GM23338 (cell line): ENCODE measurements at regions not wholly inside any gene's neighbourhood (a gene's known extent, or its start where the extent isn't known, plus 50 kb on each side); places are given as distances from the start of the nearest gene placed in this dataset.

Experiments used
- CREB1 ChIP-seq: fragments of 250-450 bp; sonication (Bioruptor Pico); IDR thresholded peaks from 2 replicates; pipeline ENCODE4 v1.5.0; 2020; ENCODE audit warnings: low read depth, mild to moderate bottlenecking, moderate library complexity
- EZH2 ChIP-seq: fragments of 200-600 bp; sonication (generic); IDR thresholded peaks from one replicate; pipeline ENCODE4 v1.8.0; 2017; ENCODE audit warnings: antibody characterized with exemption, mild to moderate bottlenecking, low read depth; ENCODE audit not compliant: unreplicated experiment
- EZH2phosphoT487 ChIP-seq: fragments of 200-600 bp; sonication (generic); IDR thresholded peaks from one replicate; pipeline ENCODE4 v1.8.1; 2018; ENCODE audit warnings: antibody characterized with exemption; ENCODE audit not compliant: unreplicated experiment
- JUNB ChIP-seq: IDR thresholded peaks from one replicate; pipeline ENCODE4 v1.6.1; 2016; ENCODE audit warnings: antibody characterized with exemption; ENCODE audit not compliant: unreplicated experiment
- POLR2AphosphoS5 ChIP-seq: IDR thresholded peaks from 2 replicates; pipeline ENCODE4 v1.6.1; 2016; ENCODE audit warnings: antibody characterized with exemption, low read depth
- ZNF114 ChIP-seq: fragments of 250-450 bp; sonication (Bioruptor Pico); IDR thresholded peaks from 2 replicates; pipeline ENCODE4 v1.5.0; 2020; ENCODE audit warnings: mild to moderate bottlenecking, moderate library complexity
- TF ChIP-seq, protein P1 (sequence below), 2 experiments: fragments of 200-600 bp in 1 of 2; sonication (generic) in 1 of 2; conservative IDR thresholded peaks; 2 replicates each; pipeline versions ENCODE4 v1.5.1 to v1.6.1; 2016 to 2017; ENCODE audit warnings: antibody characterized with exemption in 2 of 2, low read depth in 2 of 2, mild to moderate bottlenecking in 2 of 2, moderate library complexity in 1 of 2
- TF ChIP-seq, protein P2 (sequence below): IDR thresholded peaks from 2 replicates; pipeline ENCODE4 v1.6.1; 2016; ENCODE audit warnings: antibody characterized with exemption
- TF ChIP-seq, protein P3 (sequence below): IDR thresholded peaks from one replicate; pipeline ENCODE4 v1.6.1; 2018; ENCODE audit warnings: antibody characterized with exemption; ENCODE audit not compliant: unreplicated experiment

DNA sequence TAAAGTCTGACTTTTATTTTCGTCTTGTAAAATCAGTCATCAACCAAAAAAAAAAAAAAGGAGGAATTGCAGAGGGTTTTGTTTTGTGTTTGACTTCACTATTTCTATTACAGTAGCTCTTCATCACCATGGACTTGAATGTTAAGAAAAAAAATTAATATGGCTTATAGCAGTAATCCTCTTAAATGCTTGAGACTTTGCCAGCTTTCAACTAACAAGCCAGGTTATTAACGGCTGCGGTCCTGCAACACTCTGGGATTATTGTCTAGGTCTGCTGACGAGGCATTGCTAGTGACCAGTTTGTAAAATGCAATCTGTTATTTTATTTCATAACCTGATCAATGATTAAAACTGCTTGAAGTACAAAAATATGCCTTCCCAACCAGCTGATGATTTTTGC is 647.2 kb upstream of the KLHL1 start:
- TF ChIP-seq, protein P1, sequence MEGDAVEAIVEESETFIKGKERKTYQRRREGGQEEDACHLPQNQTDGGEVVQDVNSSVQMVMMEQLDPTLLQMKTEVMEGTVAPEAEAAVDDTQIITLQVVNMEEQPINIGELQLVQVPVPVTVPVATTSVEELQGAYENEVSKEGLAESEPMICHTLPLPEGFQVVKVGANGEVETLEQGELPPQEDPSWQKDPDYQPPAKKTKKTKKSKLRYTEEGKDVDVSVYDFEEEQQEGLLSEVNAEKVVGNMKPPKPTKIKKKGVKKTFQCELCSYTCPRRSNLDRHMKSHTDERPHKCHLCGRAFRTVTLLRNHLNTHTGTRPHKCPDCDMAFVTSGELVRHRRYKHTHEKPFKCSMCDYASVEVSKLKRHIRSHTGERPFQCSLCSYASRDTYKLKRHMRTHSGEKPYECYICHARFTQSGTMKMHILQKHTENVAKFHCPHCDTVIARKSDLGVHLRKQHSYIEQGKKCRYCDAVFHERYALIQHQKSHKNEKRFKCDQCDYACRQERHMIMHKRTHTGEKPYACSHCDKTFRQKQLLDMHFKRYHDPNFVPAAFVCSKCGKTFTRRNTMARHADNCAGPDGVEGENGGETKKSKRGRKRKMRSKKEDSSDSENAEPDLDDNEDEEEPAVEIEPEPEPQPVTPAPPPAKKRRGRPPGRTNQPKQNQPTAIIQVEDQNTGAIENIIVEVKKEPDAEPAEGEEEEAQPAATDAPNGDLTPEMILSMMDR (conservative IDR thresholded peaks at IDR 0.05; ENCODE audit: low read depth in 2 of 2): no peak
- TF ChIP-seq POLR2AphosphoS5 (no peak), JUNB (no peak), EZH2phosphoT487 (no peak), CREB1 (CRISPR knock-in tag) (no peak), EZH2 (no peak), ZNF114 (CRISPR knock-in tag) (no peak)
- TF ChIP-seq, protein P2, sequence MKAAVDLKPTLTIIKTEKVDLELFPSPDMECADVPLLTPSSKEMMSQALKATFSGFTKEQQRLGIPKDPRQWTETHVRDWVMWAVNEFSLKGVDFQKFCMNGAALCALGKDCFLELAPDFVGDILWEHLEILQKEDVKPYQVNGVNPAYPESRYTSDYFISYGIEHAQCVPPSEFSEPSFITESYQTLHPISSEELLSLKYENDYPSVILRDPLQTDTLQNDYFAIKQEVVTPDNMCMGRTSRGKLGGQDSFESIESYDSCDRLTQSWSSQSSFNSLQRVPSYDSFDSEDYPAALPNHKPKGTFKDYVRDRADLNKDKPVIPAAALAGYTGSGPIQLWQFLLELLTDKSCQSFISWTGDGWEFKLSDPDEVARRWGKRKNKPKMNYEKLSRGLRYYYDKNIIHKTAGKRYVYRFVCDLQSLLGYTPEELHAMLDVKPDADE: no peak
- TF ChIP-seq, protein P3, sequence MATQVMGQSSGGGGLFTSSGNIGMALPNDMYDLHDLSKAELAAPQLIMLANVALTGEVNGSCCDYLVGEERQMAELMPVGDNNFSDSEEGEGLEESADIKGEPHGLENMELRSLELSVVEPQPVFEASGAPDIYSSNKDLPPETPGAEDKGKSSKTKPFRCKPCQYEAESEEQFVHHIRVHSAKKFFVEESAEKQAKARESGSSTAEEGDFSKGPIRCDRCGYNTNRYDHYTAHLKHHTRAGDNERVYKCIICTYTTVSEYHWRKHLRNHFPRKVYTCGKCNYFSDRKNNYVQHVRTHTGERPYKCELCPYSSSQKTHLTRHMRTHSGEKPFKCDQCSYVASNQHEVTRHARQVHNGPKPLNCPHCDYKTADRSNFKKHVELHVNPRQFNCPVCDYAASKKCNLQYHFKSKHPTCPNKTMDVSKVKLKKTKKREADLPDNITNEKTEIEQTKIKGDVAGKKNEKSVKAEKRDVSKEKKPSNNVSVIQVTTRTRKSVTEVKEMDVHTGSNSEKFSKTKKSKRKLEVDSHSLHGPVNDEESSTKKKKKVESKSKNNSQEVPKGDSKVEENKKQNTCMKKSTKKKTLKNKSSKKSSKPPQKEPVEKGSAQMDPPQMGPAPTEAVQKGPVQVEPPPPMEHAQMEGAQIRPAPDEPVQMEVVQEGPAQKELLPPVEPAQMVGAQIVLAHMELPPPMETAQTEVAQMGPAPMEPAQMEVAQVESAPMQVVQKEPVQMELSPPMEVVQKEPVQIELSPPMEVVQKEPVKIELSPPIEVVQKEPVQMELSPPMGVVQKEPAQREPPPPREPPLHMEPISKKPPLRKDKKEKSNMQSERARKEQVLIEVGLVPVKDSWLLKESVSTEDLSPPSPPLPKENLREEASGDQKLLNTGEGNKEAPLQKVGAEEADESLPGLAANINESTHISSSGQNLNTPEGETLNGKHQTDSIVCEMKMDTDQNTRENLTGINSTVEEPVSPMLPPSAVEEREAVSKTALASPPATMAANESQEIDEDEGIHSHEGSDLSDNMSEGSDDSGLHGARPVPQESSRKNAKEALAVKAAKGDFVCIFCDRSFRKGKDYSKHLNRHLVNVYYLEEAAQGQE: no peak
